ENCODE measurements at regions not wholly inside any gene's neighbourhood (a gene's known extent, or its start where the extent isn't known, plus 50 kb on each side); places are given as distances from the start of the nearest gene placed in this dataset.

DNA sequence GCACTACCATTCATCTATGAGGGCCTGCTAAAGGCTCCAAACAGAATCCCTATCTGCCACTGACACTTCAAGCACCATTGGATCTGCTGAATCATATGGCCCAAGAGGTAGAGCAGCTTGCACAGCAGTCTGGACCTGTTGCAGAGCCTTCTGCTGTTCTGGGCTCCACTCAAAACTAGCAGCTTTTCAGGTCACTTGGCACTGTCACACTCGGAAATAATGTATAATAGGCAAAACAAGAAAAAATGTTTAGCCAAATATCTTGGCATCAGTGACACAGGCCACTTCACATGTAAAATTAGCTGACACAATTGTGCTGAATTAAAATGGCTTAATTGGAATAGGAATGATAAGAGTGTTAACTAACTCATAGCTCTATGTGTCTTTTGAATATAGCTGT, 1182.9 kb upstream of the LRRTM3 start (continued):
- TF ChIP-seq, protein P1, sequence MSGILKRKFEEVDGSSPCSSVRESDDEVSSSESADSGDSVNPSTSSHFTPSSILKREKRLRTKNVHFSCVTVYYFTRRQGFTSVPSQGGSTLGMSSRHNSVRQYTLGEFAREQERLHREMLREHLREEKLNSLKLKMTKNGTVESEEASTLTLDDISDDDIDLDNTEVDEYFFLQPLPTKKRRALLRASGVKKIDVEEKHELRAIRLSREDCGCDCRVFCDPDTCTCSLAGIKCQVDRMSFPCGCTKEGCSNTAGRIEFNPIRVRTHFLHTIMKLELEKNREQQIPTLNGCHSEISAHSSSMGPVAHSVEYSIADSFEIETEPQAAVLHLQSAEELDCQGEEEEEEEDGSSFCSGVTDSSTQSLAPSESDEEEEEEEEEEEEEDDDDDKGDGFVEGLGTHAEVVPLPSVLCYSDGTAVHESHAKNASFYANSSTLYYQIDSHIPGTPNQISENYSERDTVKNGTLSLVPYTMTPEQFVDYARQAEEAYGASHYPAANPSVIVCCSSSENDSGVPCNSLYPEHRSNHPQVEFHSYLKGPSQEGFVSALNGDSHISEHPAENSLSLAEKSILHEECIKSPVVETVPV (CRISPR knock-in tag; IDR thresholded peaks at IDR 0.05) = no peak
- no peak for TF ChIP-seq OSR1 (CRISPR knock-in tag; IDR thresholded peaks at IDR 0.05)
- TF ChIP-seq ZFP30 (CRISPR knock-in tag; IDR thresholded peaks at IDR 0.05) = no peak
- TF ChIP-seq GLIS3 (CRISPR knock-in tag; IDR thresholded peaks at IDR 0.05) = no peak
- no peak for TF ChIP-seq ARNTL (CRISPR knock-in tag; IDR thresholded peaks at IDR 0.05; ENCODE audit: borderline replicate concordance, low read depth)
- no peak for TF ChIP-seq ISL1 (CRISPR knock-in tag; IDR thresholded peaks at IDR 0.05)
- TF ChIP-seq TCF4 (CRISPR knock-in tag; IDR thresholded peaks at IDR 0.05; ENCODE audit: borderline replicate concordance) = no peak
- no peak for TF ChIP-seq ZNF70 (CRISPR knock-in tag; IDR thresholded peaks at IDR 0.05)

DNA sequence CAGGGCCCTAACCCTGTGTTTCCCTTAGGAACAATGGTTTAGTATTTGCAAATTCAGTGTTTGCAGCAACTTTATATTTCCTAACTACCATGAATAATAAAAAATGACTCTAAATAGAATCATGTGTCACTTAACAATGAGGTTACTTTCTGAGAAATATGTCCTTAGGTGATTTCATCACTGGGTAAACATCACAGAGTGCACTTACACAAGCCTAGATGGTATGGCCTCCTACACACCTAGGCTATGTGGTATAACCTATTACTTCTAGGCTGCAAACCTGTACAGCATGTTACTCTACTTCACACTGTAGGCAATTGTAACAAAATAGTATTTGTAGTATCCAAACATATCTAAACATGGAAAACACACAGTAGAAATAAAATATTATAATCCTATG, 1174.6 kb upstream of the LRRTM3 start:
- ATAC-seq = no peak
- TF ChIP-seq CSDC2 (CRISPR knock-in tag; IDR thresholded peaks at IDR 0.05) (no peak), SNAI2 (CRISPR knock-in tag; IDR thresholded peaks at IDR 0.05) (no peak), ZFP30 (CRISPR knock-in tag; IDR thresholded peaks at IDR 0.05) (no peak), TOX (CRISPR knock-in tag; IDR thresholded peaks at IDR 0.05; ENCODE audit: borderline replicate concordance) (no peak), ZNF8 (CRISPR knock-in tag; IDR thresholded peaks at IDR 0.05) (no peak), ZNF70 (CRISPR knock-in tag; IDR thresholded peaks at IDR 0.05) (no peak), ARNTL (CRISPR knock-in tag; IDR thresholded peaks at IDR 0.05; ENCODE audit: borderline replicate concordance, low read depth) (no peak)
- TF ChIP-seq, protein P2, sequence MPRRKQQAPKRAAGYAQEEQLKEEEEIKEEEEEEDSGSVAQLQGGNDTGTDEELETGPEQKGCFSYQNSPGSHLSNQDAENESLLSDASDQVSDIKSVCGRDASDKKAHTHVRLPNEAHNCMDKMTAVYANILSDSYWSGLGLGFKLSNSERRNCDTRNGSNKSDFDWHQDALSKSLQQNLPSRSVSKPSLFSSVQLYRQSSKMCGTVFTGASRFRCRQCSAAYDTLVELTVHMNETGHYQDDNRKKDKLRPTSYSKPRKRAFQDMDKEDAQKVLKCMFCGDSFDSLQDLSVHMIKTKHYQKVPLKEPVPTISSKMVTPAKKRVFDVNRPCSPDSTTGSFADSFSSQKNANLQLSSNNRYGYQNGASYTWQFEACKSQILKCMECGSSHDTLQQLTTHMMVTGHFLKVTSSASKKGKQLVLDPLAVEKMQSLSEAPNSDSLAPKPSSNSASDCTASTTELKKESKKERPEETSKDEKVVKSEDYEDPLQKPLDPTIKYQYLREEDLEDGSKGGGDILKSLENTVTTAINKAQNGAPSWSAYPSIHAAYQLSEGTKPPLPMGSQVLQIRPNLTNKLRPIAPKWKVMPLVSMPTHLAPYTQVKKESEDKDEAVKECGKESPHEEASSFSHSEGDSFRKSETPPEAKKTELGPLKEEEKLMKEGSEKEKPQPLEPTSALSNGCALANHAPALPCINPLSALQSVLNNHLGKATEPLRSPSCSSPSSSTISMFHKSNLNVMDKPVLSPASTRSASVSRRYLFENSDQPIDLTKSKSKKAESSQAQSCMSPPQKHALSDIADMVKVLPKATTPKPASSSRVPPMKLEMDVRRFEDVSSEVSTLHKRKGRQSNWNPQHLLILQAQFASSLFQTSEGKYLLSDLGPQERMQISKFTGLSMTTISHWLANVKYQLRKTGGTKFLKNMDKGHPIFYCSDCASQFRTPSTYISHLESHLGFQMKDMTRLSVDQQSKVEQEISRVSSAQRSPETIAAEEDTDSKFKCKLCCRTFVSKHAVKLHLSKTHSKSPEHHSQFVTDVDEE (CRISPR knock-in tag; IDR thresholded peaks at IDR 0.05) = no peak
- TF ChIP-seq, protein P1 (CRISPR knock-in tag; IDR thresholded peaks at IDR 0.05) = no peak

DNA sequence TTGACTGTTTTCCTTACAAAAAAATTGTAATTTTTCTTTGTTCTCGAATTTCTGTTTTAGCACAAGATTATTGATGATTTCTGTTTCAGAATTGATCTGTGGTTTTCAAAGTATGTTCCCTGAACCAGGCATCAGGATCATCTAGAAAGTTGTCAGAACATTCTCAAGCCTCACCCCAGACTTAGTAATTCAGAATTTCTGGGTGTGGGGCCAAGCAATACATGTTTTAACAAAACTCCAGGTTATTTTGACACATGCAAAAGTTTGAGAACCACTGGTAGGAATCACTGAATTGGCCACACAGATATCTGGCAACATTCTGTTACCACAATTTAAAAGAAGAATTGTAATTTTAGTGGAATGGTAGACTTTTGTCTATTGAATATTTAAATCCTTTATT, 1173.9 kb upstream of the LRRTM3 start:
- TF ChIP-seq ZFP3 (CRISPR knock-in tag; IDR thresholded peaks at IDR 0.05) (no peak), TCF4 (CRISPR knock-in tag; IDR thresholded peaks at IDR 0.05; ENCODE audit: borderline replicate concordance) (no peak), ZNF70 (CRISPR knock-in tag; IDR thresholded peaks at IDR 0.05) (no peak), TOX (CRISPR knock-in tag; IDR thresholded peaks at IDR 0.05; ENCODE audit: borderline replicate concordance) (no peak), RARB (CRISPR knock-in tag; IDR thresholded peaks at IDR 0.05) (no peak), ZNF565 (CRISPR knock-in tag; conservative IDR thresholded peaks at IDR 0.05; ENCODE audit: low read depth) (no peak), ZNF8 (CRISPR knock-in tag; IDR thresholded peaks at IDR 0.05) (no peak), ESRRG (CRISPR knock-in tag; IDR thresholded peaks at IDR 0.05) (no peak), ZC3H10 (CRISPR knock-in tag; IDR thresholded peaks at IDR 0.05) (no peak), OSR1 (CRISPR knock-in tag; IDR thresholded peaks at IDR 0.05) (no peak), ARNTL (CRISPR knock-in tag; IDR thresholded peaks at IDR 0.05; ENCODE audit: borderline replicate concordance, low read depth) (no peak), GLIS3 (CRISPR knock-in tag; IDR thresholded peaks at IDR 0.05) (no peak), CSDC2 (CRISPR knock-in tag; IDR thresholded peaks at IDR 0.05) (no peak), ZFP30 (CRISPR knock-in tag; IDR thresholded peaks at IDR 0.05) (no peak), PPARA (CRISPR knock-in tag; IDR thresholded peaks at IDR 0.05; ENCODE audit: borderline replicate concordance) (no peak), BACH2 (CRISPR knock-in tag; IDR thresholded peaks at IDR 0.05; ENCODE audit: borderline replicate concordance) (no peak)
- TF ChIP-seq, protein P3, sequence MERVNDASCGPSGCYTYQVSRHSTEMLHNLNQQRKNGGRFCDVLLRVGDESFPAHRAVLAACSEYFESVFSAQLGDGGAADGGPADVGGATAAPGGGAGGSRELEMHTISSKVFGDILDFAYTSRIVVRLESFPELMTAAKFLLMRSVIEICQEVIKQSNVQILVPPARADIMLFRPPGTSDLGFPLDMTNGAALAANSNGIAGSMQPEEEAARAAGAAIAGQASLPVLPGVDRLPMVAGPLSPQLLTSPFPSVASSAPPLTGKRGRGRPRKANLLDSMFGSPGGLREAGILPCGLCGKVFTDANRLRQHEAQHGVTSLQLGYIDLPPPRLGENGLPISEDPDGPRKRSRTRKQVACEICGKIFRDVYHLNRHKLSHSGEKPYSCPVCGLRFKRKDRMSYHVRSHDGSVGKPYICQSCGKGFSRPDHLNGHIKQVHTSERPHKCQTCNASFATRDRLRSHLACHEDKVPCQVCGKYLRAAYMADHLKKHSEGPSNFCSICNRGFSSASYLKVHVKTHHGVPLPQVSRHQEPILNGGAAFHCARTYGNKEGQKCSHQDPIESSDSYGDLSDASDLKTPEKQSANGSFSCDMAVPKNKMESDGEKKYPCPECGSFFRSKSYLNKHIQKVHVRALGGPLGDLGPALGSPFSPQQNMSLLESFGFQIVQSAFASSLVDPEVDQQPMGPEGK (CRISPR knock-in tag; IDR thresholded peaks at IDR 0.05; ENCODE audit: borderline replicate concordance) = no peak
- TF ChIP-seq, protein P2 (CRISPR knock-in tag; IDR thresholded peaks at IDR 0.05) = no peak
- ATAC-seq = no peak
